Thoracic aorta (tissue), 2 donors: ENCODE measurements at regions not wholly inside any gene's neighbourhood (a gene's known extent, or its start where the extent isn't known, plus 50 kb on each side); places are given as distances from the start of the nearest gene placed in this dataset.
"Not testable (repeated sequence)": the region's sequence is repeated elsewhere in the genome, so short reads cannot be mapped to it uniquely, and the experiment has no call there.

Experiments
- ATAC-seq: fragments of 150-250 bp; one replicate; pipeline ENCODE4 v1.8.0; 2017; ENCODE audit warnings: low read depth; ENCODE audit not compliant: insufficient number of reproducible peaks, low FRiP score
- DNase-seq: peaks from one replicate; pipeline ENCODE4 v3.0.0-alpha.2; 2020; ENCODE audit warnings: low spot score
- H3K27ac ChIP-seq, 2 donors: fragments of 200-600 bp; sonication (generic); 1 replicate in 1 of 2; 2 replicates in 1 of 2; pipeline ENCODE4 v1.5.1; 2016; ENCODE audit warnings: mild to moderate bottlenecking in 2 of 2, moderate library complexity in 2 of 2
- H3K27me3 ChIP-seq: fragments of 200-600 bp; sonication (generic); replicated peaks from 2 replicates; pipeline ENCODE4 v1.6.0; 2016; ENCODE audit warnings: mild to moderate bottlenecking; ENCODE audit not compliant: insufficient read depth
- H3K36me3 ChIP-seq: fragments of 200-600 bp; sonication (generic); one replicate; pipeline ENCODE4 v1.5.1; 2016
- H3K4me1 ChIP-seq, 2 donors: fragments of 200-600 bp; sonication (generic); 1 replicate in 1 of 2; 2 replicates in 1 of 2; pipeline versions ENCODE4 v1.5.1 to v1.6.0; 2016; ENCODE audit warnings: low read depth in 2 of 2, mild to moderate bottlenecking in 1 of 2; ENCODE audit not compliant: control insufficient read depth in 1 of 2
- H3K4me3 ChIP-seq: fragments of 200-600 bp; sonication (generic); 2 replicates; pipeline ENCODE4 v1.5.1; 2016; ENCODE audit warnings: mild to moderate bottlenecking
- H3K9me3 ChIP-seq: fragments of 200-600 bp; sonication (generic); 2 replicates; pipeline ENCODE4 v1.5.1; 2016
- TF ChIP-seq, protein P1 (sequence below): fragments of 200-600 bp; sonication (generic); IDR thresholded peaks from one replicate; pipeline ENCODE4 v1.5.1; 2019; ENCODE audit warnings: antibody characterized with exemption

- Histone ChIP-seq H3K27ac (no peak overlapping the region), H3K36me3 (no peaks in the 10 kb centered on the region), H3K4me1 (no peaks in the 10 kb centered on the region), H3K9me3 (no peaks in the 10 kb centered on the region), H3K27me3 (no peaks in the 10 kb centered on the region), H3K4me3 (no peak overlapping the region)
- TF ChIP-seq, protein P1, sequence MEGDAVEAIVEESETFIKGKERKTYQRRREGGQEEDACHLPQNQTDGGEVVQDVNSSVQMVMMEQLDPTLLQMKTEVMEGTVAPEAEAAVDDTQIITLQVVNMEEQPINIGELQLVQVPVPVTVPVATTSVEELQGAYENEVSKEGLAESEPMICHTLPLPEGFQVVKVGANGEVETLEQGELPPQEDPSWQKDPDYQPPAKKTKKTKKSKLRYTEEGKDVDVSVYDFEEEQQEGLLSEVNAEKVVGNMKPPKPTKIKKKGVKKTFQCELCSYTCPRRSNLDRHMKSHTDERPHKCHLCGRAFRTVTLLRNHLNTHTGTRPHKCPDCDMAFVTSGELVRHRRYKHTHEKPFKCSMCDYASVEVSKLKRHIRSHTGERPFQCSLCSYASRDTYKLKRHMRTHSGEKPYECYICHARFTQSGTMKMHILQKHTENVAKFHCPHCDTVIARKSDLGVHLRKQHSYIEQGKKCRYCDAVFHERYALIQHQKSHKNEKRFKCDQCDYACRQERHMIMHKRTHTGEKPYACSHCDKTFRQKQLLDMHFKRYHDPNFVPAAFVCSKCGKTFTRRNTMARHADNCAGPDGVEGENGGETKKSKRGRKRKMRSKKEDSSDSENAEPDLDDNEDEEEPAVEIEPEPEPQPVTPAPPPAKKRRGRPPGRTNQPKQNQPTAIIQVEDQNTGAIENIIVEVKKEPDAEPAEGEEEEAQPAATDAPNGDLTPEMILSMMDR = no peak
- ATAC-seq (no peak), DNase-seq (no peak)
Observed at GRCh38 chr3:110697961-110698360, 373.7 kb upstream of the NECTIN3 start.

- DNase-seq = not testable (repeated sequence)
Observed at GRCh38 chr3:110704332-110704731, 367.3 kb upstream of the NECTIN3 start.

DNA sequence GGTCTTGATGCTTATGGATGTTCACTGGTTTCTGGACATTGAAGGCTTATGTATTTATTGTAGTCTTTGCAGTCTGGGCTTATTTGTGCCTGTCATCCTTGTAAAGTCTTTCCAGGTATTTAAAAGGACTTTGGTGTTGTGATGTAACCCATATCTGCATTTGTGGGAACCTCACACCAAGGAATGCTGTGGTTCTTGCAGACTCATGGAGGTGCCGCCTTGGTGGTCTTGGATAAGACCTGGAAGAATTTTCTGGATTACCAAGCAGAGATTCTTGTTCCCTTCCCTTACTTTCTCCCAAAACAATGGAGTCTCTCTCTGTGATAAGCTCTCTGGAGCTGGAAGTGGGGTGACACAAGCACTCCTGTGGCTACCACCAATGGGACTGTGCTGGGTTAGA, 363.5 kb upstream of the NECTIN3 start:
- no peaks in the 10 kb centered on the region for H3K9me3 ChIP-seq
- no peak for ATAC-seq
- H3K27me3 ChIP-seq = no peaks in the 10 kb centered on the region
- TF ChIP-seq, protein P1 = no peak
- H3K4me3 ChIP-seq = no peak overlapping the region
- no peaks in the 10 kb centered on the region for H3K36me3 ChIP-seq
- no peaks in the 10 kb centered on the region for H3K4me1 ChIP-seq
- H3K27ac ChIP-seq = no peak overlapping the region
- DNase-seq = no peak

More at GRCh38 chr3:110704332-110704731, 367.3 kb upstream of the NECTIN3 start:
- H3K27me3 ChIP-seq, H3K4me3 ChIP-seq, H3K36me3 ChIP-seq, H3K27ac ChIP-seq, H3K9me3 ChIP-seq, H3K4me1 ChIP-seq, ATAC-seq: not testable (repeated sequence)

DNA sequence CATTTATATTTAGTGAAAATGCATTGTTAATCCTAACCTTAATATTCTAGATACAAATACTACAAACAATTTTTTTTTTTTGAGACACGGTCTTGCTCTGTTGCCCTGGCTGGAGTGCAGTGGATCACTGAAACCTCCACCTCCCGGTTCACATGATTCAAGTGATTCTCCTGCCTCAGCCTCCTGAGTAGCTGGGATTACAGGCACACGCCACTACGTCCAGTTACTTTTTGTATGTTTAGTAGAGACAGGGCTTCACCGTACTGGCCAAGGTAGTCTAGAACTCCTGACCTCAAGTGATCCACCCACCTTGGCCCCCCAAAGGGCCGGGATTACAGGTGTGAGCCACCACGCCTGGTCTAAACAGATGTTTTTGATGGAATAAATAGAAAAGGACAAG, 361.5 kb upstream of the NECTIN3 start:
- Histone ChIP-seq H3K4me3 (no peak overlapping the region), H3K27ac (no peak overlapping the region), H3K9me3 (no peaks in the 10 kb centered on the region), H3K36me3 (no peaks in the 10 kb centered on the region), H3K4me1 (no peaks in the 10 kb centered on the region), H3K27me3 (no peaks in the 10 kb centered on the region)
- TF ChIP-seq, protein P1 = no peak
- ATAC-seq (no peak), DNase-seq (no peak)

DNA sequence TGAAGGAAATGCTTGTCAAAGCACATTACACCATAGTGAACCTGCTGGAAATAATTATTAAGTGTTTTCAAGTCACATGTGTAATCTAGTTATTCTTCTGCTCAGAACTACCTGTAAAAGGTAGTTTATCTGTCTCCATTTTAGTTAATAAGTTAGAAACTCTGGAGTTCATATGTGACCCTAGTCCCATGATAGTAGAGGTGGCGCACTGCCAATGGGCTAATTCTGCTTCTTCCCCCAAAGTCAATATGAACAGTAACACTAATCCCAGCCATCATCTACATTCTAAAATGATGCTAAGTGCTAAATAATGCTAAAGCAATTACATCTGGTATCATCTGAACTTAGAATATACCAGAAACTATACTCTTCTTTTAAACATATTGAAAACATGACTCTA, 361.0 kb upstream of the NECTIN3 start:
- TF ChIP-seq, protein P1 = no peak
- no peaks in the 10 kb centered on the region for H3K9me3 ChIP-seq
- no peak overlapping the region for H3K27ac ChIP-seq
- ATAC-seq (no peak), DNase-seq (no peak)
- no peaks in the 10 kb centered on the region for H3K36me3 ChIP-seq
- no peaks in the 10 kb centered on the region for H3K4me1 ChIP-seq
- no peak overlapping the region for H3K4me3 ChIP-seq
- H3K27me3 ChIP-seq = no peaks in the 10 kb centered on the region

DNA sequence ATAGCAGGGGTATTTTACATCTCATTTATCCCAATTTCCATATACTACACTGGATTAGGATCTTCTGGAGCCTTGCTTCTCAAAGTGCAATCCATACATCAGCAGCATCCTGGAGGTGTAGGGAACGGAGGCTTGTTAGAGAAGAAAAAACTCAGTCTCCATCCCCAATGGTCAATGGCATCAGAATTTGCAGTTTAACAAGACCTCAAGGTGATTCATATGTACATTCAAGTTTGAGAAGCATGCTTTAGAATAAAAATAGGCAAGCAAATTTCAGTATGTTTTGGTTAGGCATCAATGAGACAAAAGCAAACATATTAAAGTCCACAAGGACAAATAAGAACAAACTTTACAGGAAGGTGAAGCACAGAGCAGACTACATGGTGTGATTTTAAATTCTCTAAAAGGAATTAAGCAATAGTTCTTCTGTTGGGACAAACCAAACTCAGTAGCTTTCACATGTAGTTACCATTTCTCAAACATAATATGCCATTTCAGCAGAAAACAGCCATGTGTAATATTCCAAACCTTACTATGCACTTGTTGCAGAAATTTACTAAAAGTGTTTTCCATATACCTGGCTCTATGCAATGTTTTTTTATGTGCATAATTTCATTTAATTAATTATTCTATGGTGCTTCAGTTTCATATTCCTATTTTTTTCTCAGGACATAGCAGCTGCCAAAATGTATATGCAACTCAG, 360.3 kb upstream of the NECTIN3 start:
- TF ChIP-seq, protein P1 = no peak
- no peak for ATAC-seq

More for the DNA sequence above, 360.3 kb upstream of the NECTIN3 start:
- no peak for DNase-seq
- H3K27me3 ChIP-seq = no peaks in the 10 kb centered on the region
- no peak overlapping the region for H3K4me3 ChIP-seq
- no peaks in the 10 kb centered on the region for H3K36me3 ChIP-seq
- no peaks in the 10 kb centered on the region for H3K9me3 ChIP-seq
- H3K27ac ChIP-seq = no peak overlapping the region
- H3K4me1 ChIP-seq = no peaks in the 10 kb centered on the region
